ENCODE measurements at regions not wholly inside any gene's neighbourhood (a gene's known extent, or its start where the extent isn't known, plus 50 kb on each side); places are given as distances from the start of the nearest gene placed in this dataset.

DNA sequence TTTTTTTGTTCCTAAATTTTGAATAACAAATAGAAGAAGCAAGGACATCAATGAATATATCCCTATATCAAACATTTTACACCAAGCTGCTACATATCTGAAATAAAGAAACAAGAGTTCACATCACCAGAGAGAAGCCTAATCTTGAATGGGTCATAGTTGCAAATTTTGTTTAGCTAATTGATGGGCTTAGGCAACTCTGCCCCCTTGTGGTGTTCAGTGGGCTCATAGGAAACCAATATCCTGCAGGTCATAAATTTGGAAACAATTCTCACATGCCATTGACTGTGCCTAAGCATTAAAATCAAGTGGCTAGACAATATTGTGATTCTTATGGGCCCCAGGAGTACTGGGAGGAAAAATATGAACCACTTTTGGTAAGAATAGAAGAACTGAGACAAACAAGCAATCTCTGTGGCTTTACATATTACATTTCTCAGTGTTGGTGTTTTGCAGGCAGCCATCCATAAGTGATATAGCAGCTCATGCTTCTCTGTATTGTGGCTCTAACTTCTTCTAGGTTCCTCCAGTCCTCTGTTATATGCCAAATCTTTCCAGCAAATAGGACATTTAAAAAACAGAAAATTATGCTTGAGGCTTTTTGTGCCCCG is 1262.8 kb upstream of the PRMT6 start:
- TF ChIP-seq POLR2AphosphoS5 (IDR thresholded peaks at IDR 0.05; ENCODE audit: low read depth, low read length), result no peak
- no peak for TF ChIP-seq POLR2A (IDR thresholded peaks at IDR 0.05; ENCODE audit: low read depth, low read length)
- TF ChIP-seq PAX5 (IDR thresholded peaks at IDR 0.05; ENCODE audit: insufficient read depth, low read length, severe bottlenecking), result no peak
